ENCODE measurements at regions not wholly inside any gene's neighbourhood (a gene's known extent, or its start where the extent isn't known, plus 50 kb on each side); places are given as distances from the start of the nearest gene placed in this dataset.

DNA sequence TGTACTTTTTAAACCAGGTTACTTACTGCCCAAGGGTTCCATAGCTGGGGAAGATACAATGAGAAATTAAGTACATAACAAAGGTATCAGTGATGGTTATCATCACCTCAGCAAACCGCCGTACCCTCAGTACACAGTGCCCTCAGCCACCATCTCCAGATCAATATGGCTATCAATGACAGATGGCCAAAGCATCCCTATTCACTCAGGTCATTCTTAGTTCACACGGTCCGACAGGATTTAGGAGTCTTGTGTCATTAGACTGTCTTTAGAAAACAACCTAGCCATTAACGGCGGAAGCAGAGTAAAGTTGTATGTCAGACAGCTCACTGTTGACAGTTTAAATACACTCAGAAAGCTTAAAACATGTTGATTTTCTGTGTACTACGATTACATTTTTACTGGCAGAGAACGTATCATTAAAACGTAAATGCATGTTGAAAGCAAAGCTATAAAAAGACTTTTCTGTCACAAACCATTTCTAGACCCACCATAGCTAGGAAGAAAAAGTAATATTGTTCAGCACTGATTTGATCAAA is 106.9 kb downstream of the HOXA1 start:
- TF ChIP-seq NR1H2 (CRISPR knock-in tag; IDR thresholded peaks at IDR 0.05) (no peak), ETV6 (CRISPR knock-in tag; IDR thresholded peaks at IDR 0.05) (no peak), ZNF416 (CRISPR knock-in tag; IDR thresholded peaks at IDR 0.05) (no peak), ZNF219 (CRISPR knock-in tag; IDR thresholded peaks at IDR 0.05; ENCODE audit: borderline replicate concordance) (no peak), USF2 (CRISPR knock-in tag; IDR thresholded peaks at IDR 0.05) (no peak), CBFB (CRISPR knock-in tag; IDR thresholded peaks at IDR 0.05; ENCODE audit: low read depth) (no peak)
- TF ChIP-seq, protein P1, sequence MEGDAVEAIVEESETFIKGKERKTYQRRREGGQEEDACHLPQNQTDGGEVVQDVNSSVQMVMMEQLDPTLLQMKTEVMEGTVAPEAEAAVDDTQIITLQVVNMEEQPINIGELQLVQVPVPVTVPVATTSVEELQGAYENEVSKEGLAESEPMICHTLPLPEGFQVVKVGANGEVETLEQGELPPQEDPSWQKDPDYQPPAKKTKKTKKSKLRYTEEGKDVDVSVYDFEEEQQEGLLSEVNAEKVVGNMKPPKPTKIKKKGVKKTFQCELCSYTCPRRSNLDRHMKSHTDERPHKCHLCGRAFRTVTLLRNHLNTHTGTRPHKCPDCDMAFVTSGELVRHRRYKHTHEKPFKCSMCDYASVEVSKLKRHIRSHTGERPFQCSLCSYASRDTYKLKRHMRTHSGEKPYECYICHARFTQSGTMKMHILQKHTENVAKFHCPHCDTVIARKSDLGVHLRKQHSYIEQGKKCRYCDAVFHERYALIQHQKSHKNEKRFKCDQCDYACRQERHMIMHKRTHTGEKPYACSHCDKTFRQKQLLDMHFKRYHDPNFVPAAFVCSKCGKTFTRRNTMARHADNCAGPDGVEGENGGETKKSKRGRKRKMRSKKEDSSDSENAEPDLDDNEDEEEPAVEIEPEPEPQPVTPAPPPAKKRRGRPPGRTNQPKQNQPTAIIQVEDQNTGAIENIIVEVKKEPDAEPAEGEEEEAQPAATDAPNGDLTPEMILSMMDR (IDR thresholded peaks at IDR 0.05), result no peak
- TF ChIP-seq, protein P2, sequence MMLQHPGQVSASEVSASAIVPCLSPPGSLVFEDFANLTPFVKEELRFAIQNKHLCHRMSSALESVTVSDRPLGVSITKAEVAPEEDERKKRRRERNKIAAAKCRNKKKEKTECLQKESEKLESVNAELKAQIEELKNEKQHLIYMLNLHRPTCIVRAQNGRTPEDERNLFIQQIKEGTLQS (CRISPR knock-in tag; conservative IDR thresholded peaks at IDR 0.05), result no peak
- TF ChIP-seq, protein P3, sequence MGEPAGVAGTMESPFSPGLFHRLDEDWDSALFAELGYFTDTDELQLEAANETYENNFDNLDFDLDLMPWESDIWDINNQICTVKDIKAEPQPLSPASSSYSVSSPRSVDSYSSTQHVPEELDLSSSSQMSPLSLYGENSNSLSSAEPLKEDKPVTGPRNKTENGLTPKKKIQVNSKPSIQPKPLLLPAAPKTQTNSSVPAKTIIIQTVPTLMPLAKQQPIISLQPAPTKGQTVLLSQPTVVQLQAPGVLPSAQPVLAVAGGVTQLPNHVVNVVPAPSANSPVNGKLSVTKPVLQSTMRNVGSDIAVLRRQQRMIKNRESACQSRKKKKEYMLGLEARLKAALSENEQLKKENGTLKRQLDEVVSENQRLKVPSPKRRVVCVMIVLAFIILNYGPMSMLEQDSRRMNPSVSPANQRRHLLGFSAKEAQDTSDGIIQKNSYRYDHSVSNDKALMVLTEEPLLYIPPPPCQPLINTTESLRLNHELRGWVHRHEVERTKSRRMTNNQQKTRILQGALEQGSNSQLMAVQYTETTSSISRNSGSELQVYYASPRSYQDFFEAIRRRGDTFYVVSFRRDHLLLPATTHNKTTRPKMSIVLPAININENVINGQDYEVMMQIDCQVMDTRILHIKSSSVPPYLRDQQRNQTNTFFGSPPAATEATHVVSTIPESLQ (CRISPR knock-in tag; IDR thresholded peaks at IDR 0.05), result no peak
